HCT116 (cell line): ENCODE measurements at regions not wholly inside any gene's neighbourhood (a gene's known extent, or its start where the extent isn't known, plus 50 kb on each side); places are given as distances from the start of the nearest gene placed in this dataset.

ENCODE experiments used
- ATAC-seq: fragments of 200-7000 bp; cut with Tn5 transposase; 2 replicates; pipeline ENCODE4 v1.9.1; 2020; ENCODE audit warnings: mild to moderate bottlenecking, moderate library complexity
- BruUV-seq: library from RNA; stranded (reverse); fragments of 400-500 nt; replicated peaks from 2 replicates; lab custom pipeline; 2021; lab: Mats Ljungman, UMichigan
- CTCF ChIA-PET: fragments of 300-600 bp; sonication (Branson Sonifier 250); formaldehyde crosslinking; loops from one replicate; lab custom pipeline; 2021; ENCODE audit warnings: antibody characterized with exemption; lab: Charles Lee
- POLR2A ChIA-PET: fragments of 300-600, 350-600 bp; sonication (Branson Sonifier 250); formaldehyde crosslinking; loops from one replicate; lab custom pipeline; 2021; ENCODE audit warnings: antibody characterized with exemption; lab: Charles Lee
- RAD21 ChIA-PET, 2 experiments: fragments of 300-600 bp; sonication (Branson Sonifier 250); formaldehyde crosslinking; loops; one replicate each; lab custom pipeline; 2023; ENCODE audit warnings: low total read pairs in 2 of 2; ENCODE audit not compliant: uncharacterized antibody in 2 of 2, unreplicated experiment in 2 of 2, low non-redundant PET in 1 of 2; lab: Charles Lee
- DNase-seq: peaks from one replicate; pipeline ENCODE4 v3.0.0-alpha.2; 2010; ENCODE audit warnings: low read depth, low spot score
- H2AFZ ChIP-seq: fragments of 200-600 bp; shearing (Covaris generic), sonication (generic); 2 replicates; pipeline ENCODE4 v1.6.1; 2017; ENCODE audit warnings: low read depth, mixed run types, mixed read lengths, antibody characterized with exemption, low read length; ENCODE audit not compliant: poor library complexity, severe bottlenecking
- H3K27ac ChIP-seq: 2 replicates; pipeline ENCODE4 v1.5.1; 2012; ENCODE audit warnings: low read depth, low read length
- H3K27me3 ChIP-seq: fragments of 200-600 bp; sonication (generic); 2 replicates; pipeline ENCODE4 v1.6.1; 2016; ENCODE audit warnings: mixed run types, low read length, mixed read lengths; ENCODE audit not compliant: insufficient read depth
- H3K36me3 ChIP-seq, 2 experiments: fragments of 200-500 bp in 1 of 2; fragments of 200-600 bp in 1 of 2; sonication (Bioruptor generic) in 1 of 2; sonication (generic) in 1 of 2; 2 replicates each; pipeline versions ENCODE4 v1.5.1 to v1.6.1; 2014 to 2016; ENCODE audit warnings: low read length in 2 of 2, inconsistent platforms in 1 of 2, mixed read lengths in 1 of 2, mixed run types in 1 of 2; ENCODE audit not compliant: insufficient read depth in 2 of 2, control insufficient read depth in 1 of 2
- H3K4me1 ChIP-seq, 2 experiments: fragments of 200-600 bp in 1 of 2; sonication (generic) in 1 of 2; 2 replicates each; pipeline versions ENCODE4 v1.5.1 to v1.6.1; 2012 to 2017; ENCODE audit warnings: low read length in 2 of 2, inconsistent platforms in 1 of 2, mild to moderate bottlenecking in 1 of 2, mixed read lengths in 1 of 2, mixed run types in 1 of 2, moderate library complexity in 1 of 2; ENCODE audit not compliant: insufficient read depth in 2 of 2, control insufficient read depth in 1 of 2
- H3K4me2 ChIP-seq: fragments of 200-600 bp; sonication (generic); 2 replicates; pipeline ENCODE4 v1.6.1; 2017; ENCODE audit warnings: mixed run types, low read length, mixed read lengths
- H3K4me3 ChIP-seq, 2 experiments: fragments of 200-600 bp in 1 of 2; sonication (generic) in 1 of 2; replicated peaks in 1 of 2; 2 replicates each; pipeline ENCODE4 v1.5.1; 2011 to 2016; ENCODE audit warnings: low read length in 2 of 2, control low read depth in 1 of 2, low read depth in 1 of 2, mild to moderate bottlenecking in 1 of 2, mixed read lengths in 1 of 2, mixed run types in 1 of 2
- H3K79me2 ChIP-seq: fragments of 200-600 bp; sonication (generic); 2 replicates; pipeline ENCODE4 v1.6.1; 2017; ENCODE audit warnings: mild to moderate bottlenecking, mixed run types, low read length, moderate library complexity, mixed read lengths; ENCODE audit not compliant: insufficient read depth
- H3K9ac ChIP-seq: fragments of 200-600 bp; sonication (generic); 2 replicates; pipeline ENCODE4 v1.6.1; 2016; ENCODE audit warnings: low read length, mixed read lengths
- H3K9me2 ChIP-seq: fragments of 200-600 bp; sonication (generic), shearing (Covaris generic); 2 replicates; pipeline ENCODE4 v1.6.1; 2017; ENCODE audit warnings: mixed run types, mild to moderate bottlenecking, moderate library complexity; ENCODE audit not compliant: insufficient read depth
- H3K9me3 ChIP-seq, 2 experiments: fragments of 200-500 bp in 1 of 2; fragments of 200-600 bp in 1 of 2; sonication (Bioruptor generic) in 1 of 2; sonication (generic) in 1 of 2; 2 replicates each; pipeline ENCODE4 v1.6.1; 2014 to 2017; ENCODE audit warnings: low read length in 2 of 2, mixed read lengths in 2 of 2, inconsistent platforms in 1 of 2, low read depth in 1 of 2, mild to moderate bottlenecking in 1 of 2, mixed run types in 1 of 2, moderate library complexity in 1 of 2; ENCODE audit not compliant: control insufficient read depth in 1 of 2, insufficient read depth in 1 of 2
- H4K20me1 ChIP-seq: fragments of 200-600 bp; sonication (generic), shearing (Covaris generic); 2 replicates; pipeline ENCODE4 v1.6.1; 2017; ENCODE audit warnings: mixed run types, mild to moderate bottlenecking, moderate library complexity; ENCODE audit not compliant: insufficient read depth
- CBX3 ChIP-seq: IDR thresholded peaks from 2 replicates; pipeline ENCODE4 v1.6.1; 2012; ENCODE audit warnings: low read depth
- EGR1 ChIP-seq: IDR thresholded peaks from 2 replicates; pipeline ENCODE4 v1.6.1; 2012; ENCODE audit warnings: low read depth
- ELF1 ChIP-seq: IDR thresholded peaks from 2 replicates; pipeline ENCODE4 v1.6.1; 2012; ENCODE audit warnings: low read depth, borderline replicate concordance
- EZH2phosphoT487 ChIP-seq: fragments of 200-600 bp; IDR thresholded peaks from 2 replicates; pipeline ENCODE4 v1.6.1; 2018; ENCODE audit warnings: antibody characterized with exemption, borderline replicate concordance
- MAX ChIP-seq: IDR thresholded peaks from 2 replicates; pipeline ENCODE4 v1.6.1; 2012
- POLR2A ChIP-seq: IDR thresholded peaks from 2 replicates; pipeline ENCODE4 v1.7.0; 2011; ENCODE audit warnings: borderline replicate concordance; ENCODE audit not compliant: insufficient read depth, insufficient read length; ENCODE audit errors: extremely low read depth
- RAD21 ChIP-seq: IDR thresholded peaks from 2 replicates; pipeline ENCODE4 v1.6.1; 2012; ENCODE audit warnings: low read depth, mild to moderate bottlenecking
- SIN3A ChIP-seq: IDR thresholded peaks from 2 replicates; pipeline ENCODE4 v1.6.1; 2012; ENCODE audit warnings: low read depth
- SP1 ChIP-seq: IDR thresholded peaks from 2 replicates; pipeline ENCODE4 v1.6.1; 2012; ENCODE audit warnings: low read depth
- ZBTB33 ChIP-seq: IDR thresholded peaks from 2 replicates; pipeline ENCODE4 v1.6.1; 2011; ENCODE audit warnings: mild to moderate bottlenecking, low read length, moderate library complexity; ENCODE audit not compliant: insufficient replicate concordance; ENCODE audit errors: extremely low read depth
- ZFX ChIP-seq: fragments of 450-650 bp; IDR thresholded peaks from 2 replicates; pipeline ENCODE4 v1.6.1; 2017
- intact Hi-C: fragments of 100-400 bp; cut with micrococcal nuclease; formaldehyde crosslinking; loops from 2 replicates; pipeline ENCODE4 v1.10.0; 2022

GRCh38 chr10:3435671-3436070 lies 263.1 kb upstream of the PITRM1 start:
- RAD21 ChIA-PET, result interaction anchor here in 1 of 2 experiments (0.6 kb wide), 1 partner anchor 261 kb away, joined by 3 read pairs; no protein-coding TSS in a partner anchor
- no peak for DNase-seq
- no peak overlapping the region for H3K9ac ChIP-seq
- H3K79me2 ChIP-seq, result no peaks in the 10 kb centered on the region
- intact Hi-C loops, result no loop called here
- no peak overlapping the region for H3K4me3 ChIP-seq
- H3K9me3 ChIP-seq, result peaks cover 0 to 4% of the 10 kb centered on the region in 2 experiments; a peak in 1 of 4 replicates
- no peaks in the 10 kb centered on the region for H4K20me1 ChIP-seq
- ATAC-seq, result no peak
- no peak overlapping the region for H2AFZ ChIP-seq
- CTCF ChIA-PET, result no interaction called here
- no peaks in the 10 kb centered on the region for H3K36me3 ChIP-seq
- H3K27ac ChIP-seq, result no peak overlapping the region
- POLR2A ChIA-PET, result no interaction called here
- no peak for TF ChIP-seq ELF1
- TF ChIP-seq SIN3A, result no peak
- TF ChIP-seq MAX, result no peak
- no peak for TF ChIP-seq RAD21
- TF ChIP-seq EZH2phosphoT487, result no peak
- no peak for TF ChIP-seq CBX3
- no peak for TF ChIP-seq ZBTB33
- no peak for TF ChIP-seq SP1
- no peak for TF ChIP-seq POLR2A
- no peak for TF ChIP-seq EGR1
- TF ChIP-seq ZFX, result no peak
- H3K9me2 ChIP-seq, result no peaks in the 10 kb centered on the region
- BruUV-seq, result no TSS peak
- no peaks in the 10 kb centered on the region for H3K27me3 ChIP-seq
- no peak overlapping the region for H3K4me2 ChIP-seq
- no peaks in the 10 kb centered on the region for H3K4me1 ChIP-seq
